Adipocyte (in vitro differentiated cells): ENCODE measurements at regions not wholly inside any gene's neighbourhood (a gene's known extent, or its start where the extent isn't known, plus 50 kb on each side); places are given as distances from the start of the nearest gene placed in this dataset.

Source experiments
- DNase-seq: peaks from one replicate; pipeline ENCODE4 v3.0.0-alpha.2; 2015; ENCODE audit warnings: low read depth
- H3K27me3 ChIP-seq: replicated peaks from 2 replicates; pipeline ENCODE4 v1.7.0; 2013; ENCODE audit warnings: mild to moderate bottlenecking, low read length, moderate library complexity; ENCODE audit not compliant: control insufficient read depth, insufficient read depth
- H3K36me3 ChIP-seq: 2 replicates; pipeline ENCODE4 v1.7.0; 2013; ENCODE audit warnings: low read length, mild to moderate bottlenecking, moderate library complexity; ENCODE audit not compliant: control insufficient read depth, insufficient read depth, severe bottlenecking
- H3K4me1 ChIP-seq: 2 replicates; pipeline ENCODE4 v1.7.0; 2013; ENCODE audit warnings: mild to moderate bottlenecking, low read length, moderate library complexity; ENCODE audit not compliant: control insufficient read depth, insufficient read depth
- H3K4me3 ChIP-seq: 2 replicates; pipeline ENCODE4 v1.7.0; 2013; ENCODE audit warnings: mild to moderate bottlenecking, low read length, moderate library complexity
- H3K9ac ChIP-seq: 2 replicates; pipeline ENCODE4 v1.7.0; 2013; ENCODE audit warnings: mild to moderate bottlenecking, low read length, moderate library complexity
- H3K9me3 ChIP-seq: 2 replicates; pipeline ENCODE4 v1.7.0; 2013; ENCODE audit warnings: mild to moderate bottlenecking, low read length, moderate library complexity; ENCODE audit not compliant: control insufficient read depth

DNA sequence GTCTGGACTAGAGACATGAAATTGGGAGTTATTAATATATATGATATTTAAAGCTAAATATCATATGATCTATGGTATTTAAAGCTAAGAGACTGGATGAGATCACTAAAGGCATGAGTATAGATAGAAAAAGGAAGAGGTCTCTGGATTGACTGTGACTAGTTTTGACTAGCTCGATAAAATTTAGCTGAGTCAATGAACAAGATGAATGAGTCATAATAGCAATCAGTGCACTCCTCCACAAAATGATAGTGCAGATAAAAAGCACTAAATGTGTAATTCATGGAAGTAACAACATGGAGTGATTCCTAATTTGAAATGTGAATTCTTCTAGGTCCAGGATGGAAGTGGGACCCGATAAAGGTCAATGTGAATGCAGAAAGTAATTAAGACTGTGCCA, 127.4 kb downstream of the PFDN4 start:
- H3K4me1 ChIP-seq: no peaks in the 10 kb centered on the region
- H3K27me3 ChIP-seq: no peaks in the 10 kb centered on the region
- H3K9me3 ChIP-seq: no peaks in the 10 kb centered on the region
- DNase-seq: peak; percentile 42
- H3K4me3 ChIP-seq: no peak overlapping the region
- no peak overlapping the region for H3K9ac ChIP-seq
- H3K36me3 ChIP-seq: no peaks in the 10 kb centered on the region

DNA sequence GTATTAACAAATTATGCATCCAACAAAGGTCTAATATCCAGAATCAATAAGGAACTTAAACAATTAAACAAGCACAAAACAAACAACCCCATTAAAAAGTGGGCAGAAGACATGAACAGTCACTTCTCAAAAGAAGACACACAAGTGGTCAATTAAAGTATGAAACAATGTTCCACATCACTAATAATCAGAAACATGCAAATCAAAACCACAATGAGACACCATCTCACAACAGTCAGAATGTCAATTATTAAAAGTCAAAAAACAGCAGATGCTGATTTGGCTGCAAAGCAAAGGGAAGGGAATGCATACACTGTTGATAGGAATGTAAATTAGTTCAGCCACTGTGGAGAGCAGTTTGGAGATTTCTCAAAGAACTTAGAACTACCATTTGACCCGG, 129.3 kb downstream of the PFDN4 start:
- no peaks in the 10 kb centered on the region for H3K36me3 ChIP-seq
- H3K27me3 ChIP-seq: no peaks in the 10 kb centered on the region
- H3K9me3 ChIP-seq: no peaks in the 10 kb centered on the region
- DNase-seq: no peak
- no peak overlapping the region for H3K4me3 ChIP-seq
- H3K4me1 ChIP-seq: peaks cover 8% of the 10 kb centered on the region
- H3K9ac ChIP-seq: no peak overlapping the region

DNA sequence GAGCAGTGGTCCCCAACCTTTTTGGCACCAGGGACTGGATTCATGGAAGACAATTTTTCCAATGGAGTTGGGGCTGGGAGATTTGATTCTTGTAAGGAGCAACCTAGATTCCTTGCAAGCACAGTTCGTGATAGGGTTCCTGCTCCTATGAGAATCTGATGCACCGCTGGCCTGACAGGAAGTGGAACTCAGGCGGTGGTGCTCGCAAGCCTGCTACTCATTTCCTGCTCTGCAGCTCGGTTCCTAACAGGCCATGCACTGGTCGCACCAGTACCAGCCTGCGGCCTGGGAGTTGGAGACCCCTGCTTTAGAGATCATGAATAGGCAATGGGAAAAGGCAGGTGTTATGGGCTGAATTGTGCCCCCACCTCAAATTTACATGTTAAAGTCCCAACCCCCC, 131.2 kb downstream of the PFDN4 start:
- no peak for DNase-seq
- Histone ChIP-seq H3K36me3 (no peaks in the 10 kb centered on the region), H3K9me3 (no peaks in the 10 kb centered on the region), H3K27me3 (no peaks in the 10 kb centered on the region), H3K4me1 (peaks cover 8% of the 10 kb centered on the region), H3K4me3 (no peak overlapping the region), H3K9ac (no peak overlapping the region)

DNA sequence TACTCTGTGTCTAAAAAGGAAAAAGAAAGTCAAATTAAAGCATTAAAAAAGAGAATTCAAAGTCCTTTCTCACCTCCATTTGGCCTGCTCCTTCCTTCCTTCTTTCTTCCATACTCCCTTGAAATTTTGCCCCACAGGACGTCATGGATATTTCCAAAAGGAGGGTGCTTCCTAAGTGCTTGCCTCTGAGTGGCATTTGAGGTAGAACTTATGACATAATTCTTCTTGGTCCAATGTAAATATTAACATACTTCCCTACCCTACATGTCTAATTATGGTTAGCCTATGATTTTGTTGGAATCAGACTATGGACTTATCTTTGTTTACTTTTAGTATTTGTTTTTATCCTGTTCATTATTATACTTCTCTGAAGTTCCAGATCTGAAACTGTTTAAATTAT, 132.3 kb downstream of the PFDN4 start:
- H3K9me3 ChIP-seq: no peaks in the 10 kb centered on the region
- peaks cover 16% of the 10 kb centered on the region for H3K4me1 ChIP-seq
- H3K9ac ChIP-seq: no peak overlapping the region
- no peak overlapping the region for H3K4me3 ChIP-seq
- no peaks in the 10 kb centered on the region for H3K27me3 ChIP-seq
- DNase-seq: no peak
- H3K36me3 ChIP-seq: no peaks in the 10 kb centered on the region

DNA sequence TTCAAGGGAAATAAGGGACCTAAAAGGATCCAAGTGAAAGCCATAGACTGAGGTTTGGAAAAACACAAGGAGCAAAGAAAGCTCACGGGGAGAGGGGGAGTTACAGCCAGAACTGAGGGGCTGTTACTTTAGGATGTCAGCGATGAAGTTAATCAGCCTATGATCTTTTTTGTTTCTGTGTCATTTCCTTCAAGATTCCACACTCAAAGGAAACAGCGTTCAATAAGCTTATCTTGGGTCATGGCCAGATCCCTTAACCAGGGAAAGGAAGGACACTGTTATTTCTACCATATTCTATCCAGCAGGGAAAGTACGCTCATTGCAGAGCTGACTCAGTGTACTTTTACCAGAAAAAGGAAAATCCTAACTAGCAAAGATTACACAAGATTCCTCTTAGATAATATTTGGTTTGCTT, 132.8 kb downstream of the PFDN4 start:
- H3K4me1 ChIP-seq: peaks cover 21% of the 10 kb centered on the region
- DNase-seq: peak; percentile 75
- H3K9ac ChIP-seq: no peak overlapping the region
- peak overlapping the region; percentile 22 for H3K4me3 ChIP-seq
- no peaks in the 10 kb centered on the region for H3K36me3 ChIP-seq
- no peaks in the 10 kb centered on the region for H3K27me3 ChIP-seq
- H3K9me3 ChIP-seq: no peaks in the 10 kb centered on the region

DNA sequence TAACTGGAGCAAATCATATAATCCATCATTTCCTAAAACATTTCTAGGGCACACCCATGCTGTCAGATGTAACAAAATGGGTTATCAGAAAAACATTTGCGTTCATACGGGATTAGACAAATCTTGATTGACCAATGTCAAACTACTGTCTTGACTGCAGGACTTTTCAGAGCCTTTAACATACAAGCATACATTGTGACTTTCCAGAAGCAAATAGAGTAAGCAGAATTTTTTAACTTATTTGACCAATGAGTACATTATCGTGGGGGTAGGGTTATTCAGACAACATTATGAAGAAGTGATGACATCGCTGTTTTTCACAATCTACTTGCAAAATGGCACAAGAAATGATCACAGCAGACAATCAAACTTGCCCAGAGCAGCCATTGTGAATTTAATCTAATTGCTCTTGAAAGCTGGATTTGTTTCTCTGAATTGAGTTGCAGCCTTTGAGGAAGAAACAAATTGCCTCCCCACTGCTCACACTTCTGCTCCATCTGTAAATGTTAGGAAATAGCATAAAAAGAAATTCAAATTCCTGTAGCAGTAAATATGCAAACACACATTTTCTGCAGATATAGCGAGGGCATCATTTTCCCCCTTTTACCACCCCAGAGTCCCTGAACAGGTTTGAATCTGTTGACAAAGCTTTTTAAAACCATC, 133.0 kb upstream of the DOK5 start:
- H3K9me3 ChIP-seq: no peaks in the 10 kb centered on the region
- no peaks in the 10 kb centered on the region for H3K27me3 ChIP-seq
- no peak overlapping the region for H3K9ac ChIP-seq
- peaks cover 38% of the 10 kb centered on the region for H3K4me1 ChIP-seq
- DNase-seq: no peak
- no peaks in the 10 kb centered on the region for H3K36me3 ChIP-seq
- no peak overlapping the region for H3K4me3 ChIP-seq

DNA sequence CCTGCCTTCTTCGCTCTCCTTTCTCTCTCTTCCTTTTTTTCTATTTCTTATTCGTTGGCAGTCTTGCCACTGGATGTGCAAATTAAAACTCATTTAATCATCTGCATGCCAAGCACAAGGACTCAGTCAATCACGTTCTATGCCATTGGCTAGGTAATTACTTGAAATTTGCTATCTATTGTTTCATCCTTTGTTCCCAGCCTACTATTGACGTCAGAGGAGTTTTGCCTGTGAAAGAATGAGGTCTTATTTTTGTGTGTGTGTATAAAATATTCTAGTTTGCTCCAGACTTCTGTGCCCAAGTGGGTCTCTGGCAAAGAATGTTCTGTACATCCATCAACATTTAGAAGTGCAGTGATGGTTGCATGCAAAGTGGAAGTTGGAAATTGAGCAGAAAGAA, 132.3 kb upstream of the DOK5 start:
- Histone ChIP-seq H3K36me3 (no peaks in the 10 kb centered on the region), H3K27me3 (no peaks in the 10 kb centered on the region), H3K4me1 (peaks cover 42% of the 10 kb centered on the region), H3K9ac (no peak overlapping the region), H3K4me3 (no peak overlapping the region), H3K9me3 (no peaks in the 10 kb centered on the region)
- no peak for DNase-seq

DNA sequence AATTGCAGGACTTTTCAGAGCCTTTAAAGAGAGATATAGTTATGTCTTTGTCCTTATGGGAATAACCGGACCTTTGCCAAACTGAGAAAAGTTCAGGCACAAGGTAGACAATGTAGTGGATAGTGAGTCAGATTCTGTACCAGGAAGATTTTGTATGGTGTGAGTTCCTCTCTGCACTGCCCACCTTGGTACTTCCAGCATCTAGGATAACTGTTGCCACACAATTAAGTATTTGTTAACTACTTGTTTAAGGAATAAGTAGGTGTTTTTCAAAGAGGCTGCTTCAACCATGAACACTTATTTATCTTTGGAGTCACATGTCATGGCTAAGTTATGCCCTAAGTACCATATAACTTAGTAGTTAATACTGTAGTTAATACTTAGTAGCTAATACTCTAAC, 131.8 kb upstream of the DOK5 start:
- Histone ChIP-seq H3K4me1 (peaks cover 42% of the 10 kb centered on the region), H3K36me3 (no peaks in the 10 kb centered on the region), H3K9me3 (no peaks in the 10 kb centered on the region), H3K9ac (no peak overlapping the region), H3K4me3 (no peak overlapping the region), H3K27me3 (no peaks in the 10 kb centered on the region)
- no peak for DNase-seq

DNA sequence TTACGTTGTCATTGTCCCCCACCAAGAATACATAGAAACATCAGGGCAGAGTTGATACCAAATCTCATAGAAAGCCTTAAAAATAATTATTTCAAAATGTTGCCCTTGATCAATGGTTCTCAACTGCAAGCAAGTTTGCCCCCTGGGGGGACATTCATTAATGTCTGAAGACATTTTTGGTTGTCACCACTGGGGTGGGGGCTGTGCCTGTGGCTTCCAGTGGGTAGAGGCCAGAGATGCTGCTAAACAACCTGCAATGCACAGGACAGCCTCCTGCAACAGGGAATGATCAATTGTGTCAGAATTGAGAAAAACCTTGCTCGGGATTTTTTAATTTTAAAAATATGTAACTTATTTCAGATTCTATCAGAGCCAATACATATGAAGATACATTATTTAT, 130.6 kb upstream of the DOK5 start:
- peak overlapping the region; percentile 63 for H3K9ac ChIP-seq
- peak overlapping the region; percentile 76 for H3K4me3 ChIP-seq
- peaks cover 45% of the 10 kb centered on the region for H3K4me1 ChIP-seq
- H3K27me3 ChIP-seq: no peaks in the 10 kb centered on the region
- DNase-seq: no peak
- H3K36me3 ChIP-seq: no peaks in the 10 kb centered on the region
- no peaks in the 10 kb centered on the region for H3K9me3 ChIP-seq

DNA sequence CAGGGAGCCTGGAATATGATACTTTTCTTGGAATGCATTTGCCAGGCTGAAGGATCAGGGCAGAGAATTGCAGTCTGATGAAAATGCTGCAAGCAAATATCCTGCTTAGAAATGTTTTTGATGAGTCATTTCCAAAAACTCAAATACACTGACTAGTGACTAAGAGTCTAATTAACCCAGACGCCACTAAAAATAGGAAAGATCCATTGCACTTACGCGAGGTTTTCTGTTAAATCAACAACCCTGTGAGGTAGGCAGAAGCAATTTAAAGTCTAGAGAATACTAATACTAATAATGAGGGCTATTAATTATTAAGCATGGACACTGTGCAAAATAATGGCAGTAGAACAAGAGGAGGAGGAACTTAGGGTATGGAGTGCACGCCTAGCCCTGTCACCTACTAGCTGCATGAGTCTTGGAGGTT, 130.1 kb upstream of the DOK5 start:
- Histone ChIP-seq H3K4me3 (peak overlapping the region; percentile 76), H3K9me3 (no peaks in the 10 kb centered on the region), H3K4me1 (peaks cover 50% of the 10 kb centered on the region), H3K27me3 (no peaks in the 10 kb centered on the region), H3K9ac (peak overlapping the region; percentile 82), H3K36me3 (no peaks in the 10 kb centered on the region)
- peak; percentile 94 for DNase-seq

DNA sequence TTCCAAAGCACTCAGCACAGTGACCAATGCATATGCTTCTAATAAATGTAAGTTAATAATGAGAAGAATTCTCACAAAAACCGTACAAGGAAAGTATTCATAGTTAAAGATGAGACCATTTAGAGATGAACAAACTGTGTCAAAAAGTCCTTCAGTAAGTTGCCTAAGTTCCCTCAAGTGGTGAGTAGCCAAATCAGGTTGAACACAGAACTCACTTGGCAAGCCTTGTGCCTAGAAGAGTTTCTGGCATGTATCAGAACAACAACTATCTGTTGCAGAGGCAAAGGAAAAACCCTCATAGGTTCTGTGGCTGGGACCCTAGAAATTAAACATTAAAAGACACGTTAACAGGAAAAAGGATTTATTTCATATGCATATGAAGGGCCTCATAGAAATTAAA, 129.6 kb upstream of the DOK5 start:
- no peaks in the 10 kb centered on the region for H3K36me3 ChIP-seq
- peaks cover 51% of the 10 kb centered on the region for H3K4me1 ChIP-seq
- DNase-seq: peak; percentile 27
- peak overlapping the region; percentile 82 for H3K9ac ChIP-seq
- no peaks in the 10 kb centered on the region for H3K9me3 ChIP-seq
- H3K27me3 ChIP-seq: no peaks in the 10 kb centered on the region
- H3K4me3 ChIP-seq: peak overlapping the region; percentile 76

DNA sequence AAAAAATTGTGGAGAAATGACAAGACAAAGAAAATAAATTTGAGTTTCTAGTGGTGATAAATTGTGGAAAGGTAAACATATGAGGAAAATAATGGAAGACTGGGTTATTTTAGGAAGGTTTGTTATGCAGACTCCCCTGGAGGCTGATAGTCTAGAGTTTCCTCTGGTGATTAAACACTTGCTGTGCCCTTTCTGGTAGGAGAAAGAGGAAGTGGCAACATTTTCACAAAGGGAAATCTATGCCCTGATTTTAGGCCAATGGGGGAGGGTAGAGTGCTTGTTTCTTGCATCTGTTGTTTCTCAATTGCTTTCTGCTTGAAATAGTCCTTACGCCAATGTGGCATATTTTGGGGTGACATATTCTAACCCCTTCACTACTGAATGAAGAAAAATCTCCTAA, 129.1 kb upstream of the DOK5 start:
- no peaks in the 10 kb centered on the region for H3K27me3 ChIP-seq
- peak overlapping the region; percentile 76 for H3K4me3 ChIP-seq
- DNase-seq: no peak
- H3K4me1 ChIP-seq: peaks cover 47% of the 10 kb centered on the region
- peak overlapping the region; percentile 33 for H3K9ac ChIP-seq
- no peaks in the 10 kb centered on the region for H3K36me3 ChIP-seq
- H3K9me3 ChIP-seq: no peaks in the 10 kb centered on the region
